ENCODE measurements at regions not wholly inside any gene's neighbourhood (a gene's known extent, or its start where the extent isn't known, plus 50 kb on each side); places are given as distances from the start of the nearest gene placed in this dataset.
"Not testable (repeated sequence)": the region's sequence is repeated elsewhere in the genome, so short reads cannot be mapped to it uniquely, and the experiment has no call there.

DNA sequence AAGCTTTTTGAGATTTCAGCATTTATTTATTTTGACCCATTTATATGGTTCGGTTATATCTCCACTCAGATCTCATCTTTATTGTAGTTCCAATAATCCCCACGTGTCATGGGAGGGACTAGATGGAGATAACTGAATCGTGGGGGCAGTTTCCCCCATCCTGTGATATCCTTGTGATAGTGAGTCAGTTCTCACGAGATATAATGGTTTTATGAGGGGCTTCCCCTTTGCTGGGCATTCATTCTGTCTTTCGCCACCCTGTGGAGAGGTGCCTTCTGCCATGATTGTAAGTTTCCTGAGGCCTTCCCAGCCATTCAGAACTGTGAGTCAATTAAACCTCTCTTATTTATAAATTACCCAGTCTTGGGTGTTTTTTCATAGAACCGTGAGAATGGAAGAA, 96.5 kb upstream of the PCSK1 start:
- DNase-seq, result no peak

DNA sequence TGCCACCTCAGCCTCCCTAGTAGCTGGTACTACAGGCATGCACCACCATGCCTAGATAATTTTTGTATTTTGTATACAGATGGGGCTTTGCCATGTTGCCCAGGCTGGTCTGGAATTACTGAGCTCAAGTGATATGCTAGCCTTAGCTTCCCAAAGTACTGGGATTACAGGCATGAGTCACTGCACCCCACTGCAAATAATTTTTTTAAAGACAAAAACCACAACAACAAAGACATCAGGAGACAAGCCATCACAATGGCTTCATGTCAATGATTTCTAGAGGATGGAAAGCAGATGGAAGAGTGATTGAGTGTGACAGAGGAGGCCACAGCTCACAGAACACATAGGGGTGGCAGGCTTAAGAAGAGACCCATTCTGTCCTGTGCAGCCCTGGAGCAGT, 97.9 kb upstream of the PCSK1 start:
- DNase-seq, result no peak

DNA sequence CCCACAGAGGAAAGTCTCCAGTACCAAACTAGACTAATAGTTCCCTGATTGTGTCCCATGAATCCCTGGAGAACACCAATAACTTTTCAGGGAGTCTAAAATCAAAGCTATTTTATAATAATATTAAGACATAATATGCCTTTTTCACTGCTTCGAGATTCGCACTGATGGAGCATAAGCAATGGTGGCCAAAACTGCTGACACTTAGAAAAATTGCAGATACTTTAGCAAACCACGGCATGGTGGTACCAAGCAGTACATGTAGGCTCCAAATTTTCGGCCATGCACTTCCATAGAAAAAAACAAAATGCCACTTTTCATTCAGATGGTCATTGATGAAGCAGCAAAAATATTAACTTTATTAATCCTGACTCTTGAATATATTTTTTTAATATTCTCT, 100.3 kb upstream of the PCSK1 start:
- DNase-seq, result no peak

DNA sequence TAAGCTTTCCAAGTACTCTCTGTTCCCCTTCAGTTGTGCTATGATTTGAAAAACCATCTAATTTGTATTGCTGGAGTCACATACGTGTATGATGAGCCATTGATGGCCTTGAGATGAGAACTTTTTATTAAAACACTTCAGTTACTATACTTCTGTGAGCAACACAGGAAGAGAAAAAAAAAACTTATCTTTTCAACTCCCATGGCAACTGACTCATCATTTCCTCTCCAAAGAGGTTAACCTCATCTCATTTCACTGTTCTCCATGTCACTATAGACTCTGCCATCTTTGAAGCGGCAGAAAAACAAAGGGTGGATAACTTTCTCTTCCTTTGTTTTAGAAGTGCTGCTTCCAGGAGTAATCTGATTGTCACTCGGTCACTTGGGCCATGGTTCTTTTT, 104.3 kb upstream of the PCSK1 start:
- DNase-seq, result no peak

DNA sequence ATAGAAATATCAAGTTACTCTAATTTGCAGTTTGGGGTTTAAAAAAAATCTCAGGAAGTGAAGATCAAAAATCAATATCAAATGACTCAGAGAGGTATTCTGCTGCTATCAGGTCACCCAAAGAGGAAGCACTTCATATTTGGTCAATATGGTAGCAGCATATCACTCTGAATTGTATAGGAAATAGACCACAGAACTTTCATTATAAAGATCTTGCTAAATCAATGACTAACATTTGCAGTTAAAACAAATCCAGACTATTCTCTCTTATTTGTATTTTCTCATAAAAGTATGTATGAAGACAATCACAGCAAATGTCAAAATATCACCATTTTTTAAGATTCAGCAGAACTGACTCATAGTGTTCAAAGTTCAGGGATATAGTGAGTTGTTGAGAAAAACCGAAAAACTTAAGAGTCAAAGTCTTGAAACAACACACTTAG, 105.8 kb upstream of the PCSK1 start:
- no peak for DNase-seq

DNA sequence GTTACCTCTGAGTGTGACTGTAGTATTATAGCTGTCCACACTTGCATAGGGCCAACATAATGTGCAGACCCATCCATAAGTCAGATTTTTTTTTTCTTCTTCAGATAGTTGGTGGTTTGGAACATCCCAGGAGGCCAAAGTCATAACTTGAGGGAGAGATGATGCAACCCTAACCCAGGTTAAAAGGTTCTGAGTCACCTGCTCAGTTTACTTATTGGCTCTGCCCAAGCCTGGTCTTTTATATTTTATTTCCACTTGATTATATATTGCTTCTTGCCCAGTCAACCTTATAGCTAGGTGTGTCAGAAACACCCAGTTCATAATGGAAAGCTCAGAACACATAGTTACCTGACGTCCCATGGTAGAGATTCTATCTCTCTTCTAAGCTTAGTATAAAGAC, 113.1 kb upstream of the PCSK1 start:
- no peak for DNase-seq

DNA sequence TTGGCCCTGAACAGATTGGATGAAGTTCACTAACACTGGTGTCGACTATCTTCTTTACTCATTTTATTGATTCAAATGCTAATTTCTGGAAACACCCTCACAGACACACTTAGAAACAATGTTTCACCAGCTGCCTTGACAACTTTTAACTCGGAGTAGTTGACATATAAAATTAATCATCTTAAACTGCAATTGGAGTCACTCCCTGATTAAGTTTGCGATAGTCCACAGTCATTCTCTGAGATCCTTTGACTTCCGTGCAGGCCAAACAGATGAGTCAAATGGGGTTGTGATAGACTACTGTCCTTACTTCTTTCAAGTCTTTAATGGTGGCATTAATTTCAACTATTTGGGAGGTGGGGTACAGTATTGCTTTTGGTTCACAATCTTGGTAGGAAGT, 114.4 kb upstream of the PCSK1 start:
- DNase-seq, result no peak

DNA sequence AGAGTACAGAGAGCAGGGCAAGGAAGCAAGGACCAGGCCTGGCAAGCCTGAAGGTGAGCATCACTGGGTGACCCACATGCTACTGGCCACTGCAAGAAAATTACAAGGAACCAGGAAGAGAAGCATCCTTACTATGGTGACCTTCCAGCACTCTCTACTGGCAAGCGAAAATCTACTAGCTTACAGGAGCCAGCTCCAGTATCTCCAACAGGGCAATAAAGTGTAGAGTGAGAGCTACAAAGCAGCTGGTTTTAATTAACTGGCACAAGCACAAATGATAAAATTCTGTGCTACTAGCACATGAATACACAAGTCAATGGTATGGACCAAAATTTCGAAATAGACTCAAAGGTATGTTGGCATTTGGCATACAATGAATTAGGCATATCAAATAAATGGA, 113.3 kb upstream of the CAST start:
- DNase-seq, result no peak

DNA sequence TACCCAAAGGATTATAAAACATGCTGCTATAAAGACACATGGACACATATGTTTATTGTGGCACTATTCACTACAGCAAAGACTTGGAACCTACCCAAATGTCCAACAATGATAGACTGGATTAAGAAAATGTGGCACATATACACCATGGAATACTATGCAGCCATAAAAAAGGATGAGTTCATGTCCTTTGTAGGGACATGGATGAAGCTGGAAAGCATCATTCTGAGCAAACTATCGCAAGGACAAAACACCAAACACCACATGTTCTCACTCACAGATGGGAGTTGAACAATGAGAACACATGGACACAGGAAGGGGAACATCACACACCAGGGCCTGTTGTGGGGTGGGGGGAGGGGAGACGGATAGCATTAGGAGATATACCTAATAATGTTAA, 101.3 kb upstream of the CAST start:
- not testable (repeated sequence) for DNase-seq

DNA sequence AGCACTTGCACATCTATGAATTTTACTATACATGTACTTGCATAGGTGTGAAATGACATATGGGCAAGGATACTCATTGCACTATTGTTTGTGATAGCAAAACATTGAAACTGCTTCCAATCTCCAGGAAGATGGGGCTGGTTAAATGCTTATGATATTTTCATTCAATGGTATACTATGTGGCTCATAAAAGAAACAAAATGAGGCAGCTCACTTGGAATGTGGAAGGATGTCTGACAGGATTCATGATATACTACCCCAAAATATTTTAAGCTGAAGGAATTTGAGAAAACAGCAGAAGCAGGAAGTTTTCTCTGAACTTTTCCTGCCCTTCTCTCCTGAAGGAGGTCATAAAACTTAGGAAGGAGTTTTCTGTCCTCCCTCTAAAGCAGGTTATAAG, 99.6 kb upstream of the CAST start:
- DNase-seq, result no peak

DNA sequence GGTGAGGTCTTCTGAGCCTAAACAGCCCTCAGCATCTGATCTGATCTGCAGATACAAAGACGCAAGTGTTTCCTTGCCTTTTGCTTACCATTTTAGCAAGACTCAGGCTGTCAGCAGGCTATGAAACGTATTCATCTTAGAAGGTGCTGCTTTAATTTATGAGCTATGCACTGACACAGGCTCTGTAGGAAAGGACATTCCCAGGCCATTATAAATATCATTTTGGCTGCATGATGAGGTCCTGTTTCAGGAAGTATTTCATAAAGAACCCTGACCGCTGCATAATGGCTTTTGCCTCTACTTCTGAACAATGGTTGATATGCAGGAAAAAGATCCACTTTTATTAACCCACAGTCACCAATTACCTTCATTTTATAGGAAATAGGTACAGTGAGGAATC, 98.4 kb upstream of the CAST start:
- DNase-seq, result no peak

DNA sequence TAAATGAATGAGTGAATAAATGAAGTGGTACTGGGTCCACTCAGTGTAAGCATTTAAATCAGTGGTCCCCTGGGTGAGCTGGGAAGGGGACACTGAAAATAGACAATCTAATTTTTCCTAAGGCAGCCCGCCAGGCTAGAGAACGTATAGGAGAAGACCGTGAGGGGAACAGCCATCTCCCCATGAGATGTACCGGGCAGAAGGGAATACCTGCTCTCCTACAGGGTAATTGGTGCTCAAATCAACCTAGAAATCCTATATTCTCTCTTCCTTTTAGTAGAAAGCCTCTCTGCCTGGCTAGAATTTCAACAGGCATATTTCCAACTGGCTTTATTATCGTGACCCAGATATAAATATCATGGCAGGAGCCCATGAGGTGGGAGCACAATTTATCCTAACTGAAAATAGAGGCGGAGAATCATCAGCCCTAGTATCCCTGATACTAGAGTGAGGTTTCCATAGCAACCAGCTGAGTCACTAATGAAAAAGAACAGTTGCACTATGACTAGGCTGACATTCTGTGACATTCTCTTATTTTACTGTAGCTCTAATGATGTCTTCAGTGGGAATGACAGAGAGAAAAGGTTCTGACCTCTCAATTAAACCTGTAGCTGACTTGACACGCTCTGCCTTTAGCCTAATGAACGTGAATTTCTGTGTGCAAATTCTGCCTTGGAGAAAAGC, 96.5 kb upstream of the CAST start:
- no peak for DNase-seq

DNA sequence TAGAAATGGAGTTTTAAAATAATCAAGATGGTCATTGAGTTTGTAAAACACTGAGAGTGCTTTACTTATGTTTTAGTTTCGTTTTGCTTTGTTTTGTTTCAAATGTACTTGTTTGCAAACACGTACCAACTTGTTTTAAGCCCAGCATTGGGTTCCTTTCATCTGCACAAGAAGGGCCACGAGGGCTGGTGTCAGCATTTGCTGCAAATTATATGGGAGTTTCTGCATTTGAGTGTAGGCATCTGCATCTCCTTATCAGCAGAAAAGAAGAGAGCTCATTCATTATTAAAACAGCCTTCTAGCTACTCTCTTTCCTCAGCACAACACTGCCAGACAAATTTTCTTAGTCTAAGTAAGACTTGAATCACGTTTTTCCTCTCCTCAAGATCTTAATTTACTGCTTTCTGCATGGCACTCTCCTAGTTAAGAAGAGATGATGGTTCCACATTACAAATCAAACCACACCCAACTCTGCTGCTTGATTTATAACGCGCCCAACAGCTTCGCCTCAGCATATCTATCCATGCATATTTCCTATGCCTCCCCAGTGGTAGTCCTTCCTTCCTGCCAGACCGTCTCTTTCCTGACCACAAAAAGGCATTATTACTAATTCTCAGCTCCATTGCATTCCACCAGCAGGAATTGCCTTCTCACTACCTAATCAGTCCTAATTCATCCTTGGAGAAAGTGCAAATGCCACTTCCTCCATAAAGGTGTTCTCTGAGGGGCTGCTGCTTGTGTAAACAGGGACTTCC, 95.2 kb upstream of the CAST start:
- DNase-seq, result no peak

DNA sequence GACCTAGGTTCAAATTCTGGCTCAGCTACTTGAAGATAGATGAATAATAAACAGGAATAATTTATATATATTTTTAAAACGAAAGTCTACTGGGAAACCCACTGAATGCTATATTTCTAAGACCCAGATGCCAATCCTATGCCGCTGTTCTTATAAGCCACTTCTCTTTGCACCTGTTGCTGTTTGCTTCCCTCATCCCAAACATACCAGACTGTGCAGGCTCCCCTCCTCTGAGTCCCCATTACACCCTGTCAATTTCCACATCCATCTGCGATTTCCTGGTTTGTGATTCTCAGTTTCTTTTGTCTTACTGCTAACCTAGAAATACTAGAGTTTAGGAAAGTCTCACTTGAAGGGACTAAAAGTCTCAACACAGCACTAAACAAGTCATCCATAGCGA, 92.8 kb upstream of the CAST start:
- no peak for DNase-seq

DNA sequence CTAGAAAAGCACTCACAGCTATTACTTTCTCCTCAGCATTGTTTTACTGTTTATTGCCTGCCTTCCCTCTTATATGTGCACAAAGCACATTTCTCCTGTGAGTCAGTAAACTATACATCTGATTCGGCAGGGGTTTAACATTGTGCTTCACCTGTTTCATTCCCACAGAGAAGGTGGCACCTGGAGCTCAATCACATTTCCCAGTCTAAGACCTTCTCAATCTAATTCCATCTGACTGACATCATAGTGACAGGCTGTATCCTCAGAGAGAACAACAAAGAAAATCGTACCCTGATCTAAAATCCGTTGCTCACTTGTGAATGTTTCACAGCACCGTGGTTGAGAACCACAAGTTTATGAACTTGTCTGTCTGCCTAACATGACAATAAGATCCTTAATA, 92.4 kb upstream of the CAST start:
- DNase-seq, result no peak

DNA sequence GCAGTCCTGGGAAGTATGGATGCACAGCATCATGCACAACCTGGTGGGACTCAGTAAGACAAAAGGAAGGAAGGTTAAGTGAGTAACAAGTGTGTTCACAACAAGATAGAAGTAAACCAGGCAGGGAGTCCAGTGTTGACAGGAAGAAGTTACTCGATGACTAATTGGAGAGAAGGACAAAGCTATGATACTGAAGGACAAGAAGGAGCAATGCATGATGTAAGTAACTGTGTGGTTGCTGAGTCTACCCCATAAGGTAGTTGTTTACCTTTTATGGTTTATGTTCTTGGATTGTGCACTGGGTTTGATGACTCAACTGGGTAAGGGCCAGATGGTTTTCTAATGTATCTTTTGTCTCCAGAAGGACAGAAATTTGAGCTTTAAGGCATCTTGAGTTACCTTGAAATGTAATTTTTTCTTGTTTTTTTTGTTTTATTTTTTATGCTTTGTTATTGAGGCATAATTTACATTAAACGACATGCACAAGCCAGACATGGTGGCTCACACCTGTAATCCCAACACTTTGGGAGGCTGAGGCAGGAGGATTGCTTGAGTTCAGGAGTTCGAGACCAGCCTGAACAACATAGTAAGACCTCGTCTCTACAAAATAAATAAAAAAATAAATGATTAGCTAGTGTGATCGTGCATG, 89.2 kb upstream of the CAST start:
- DNase-seq, result no peak

DNA sequence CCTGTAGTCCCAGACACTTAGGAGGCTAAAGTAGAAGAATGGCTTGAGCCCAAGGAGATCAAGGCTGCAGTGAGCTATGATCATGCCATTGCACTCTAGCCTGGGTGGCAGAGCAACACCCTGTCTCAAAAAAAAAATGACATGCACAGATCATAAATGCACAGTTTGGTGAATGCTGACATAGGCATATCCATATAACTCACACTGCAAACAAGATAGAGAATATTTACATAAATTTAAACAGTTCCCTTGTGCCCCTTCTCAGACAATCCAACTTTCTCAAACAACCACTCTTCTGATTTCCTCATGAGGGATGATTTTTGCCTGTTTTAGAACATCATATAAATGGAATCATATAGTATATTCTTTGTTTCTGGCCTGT, 88.7 kb upstream of the CAST start:
- no peak for DNase-seq

DNA sequence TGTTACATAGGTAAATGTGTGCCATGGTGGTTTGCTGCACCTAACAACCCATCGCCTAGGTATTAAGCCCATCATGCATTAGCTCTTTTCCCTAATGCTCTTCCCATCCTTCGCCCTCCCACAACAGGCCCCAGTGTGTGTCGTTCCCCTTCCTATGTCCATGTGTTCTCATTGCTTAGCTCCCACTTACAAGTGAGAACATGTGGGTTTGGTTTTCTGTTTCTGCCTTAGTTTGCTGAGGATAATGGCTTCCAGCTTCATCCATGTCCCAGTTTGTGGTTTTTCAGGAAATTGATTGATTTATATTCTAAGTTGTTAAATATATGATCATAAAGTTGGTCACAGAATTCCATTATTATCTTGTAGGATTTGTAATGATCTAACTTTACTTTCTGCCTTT, 85.3 kb upstream of the CAST start:
- DNase-seq, result no peak

DNA sequence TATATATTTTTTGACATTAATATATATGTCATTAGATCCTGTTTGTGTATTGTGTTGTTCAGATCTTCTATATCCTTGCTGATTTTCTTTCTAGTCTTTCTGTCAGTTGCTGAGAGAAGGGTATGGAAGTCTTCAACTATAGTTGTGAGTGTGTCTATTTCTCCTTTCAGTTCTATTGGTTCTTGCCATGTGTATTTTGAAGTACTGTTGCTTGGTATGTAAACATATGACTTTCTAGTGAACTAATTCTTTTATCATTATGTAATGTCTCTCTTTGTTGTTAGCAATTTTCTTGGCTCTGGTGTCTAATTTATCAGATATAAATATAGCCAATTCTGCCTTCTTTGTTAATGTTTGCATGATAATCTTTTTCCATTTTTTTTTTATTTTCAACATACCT, 84.3 kb upstream of the CAST start:
- DNase-seq, result no peak

DNA sequence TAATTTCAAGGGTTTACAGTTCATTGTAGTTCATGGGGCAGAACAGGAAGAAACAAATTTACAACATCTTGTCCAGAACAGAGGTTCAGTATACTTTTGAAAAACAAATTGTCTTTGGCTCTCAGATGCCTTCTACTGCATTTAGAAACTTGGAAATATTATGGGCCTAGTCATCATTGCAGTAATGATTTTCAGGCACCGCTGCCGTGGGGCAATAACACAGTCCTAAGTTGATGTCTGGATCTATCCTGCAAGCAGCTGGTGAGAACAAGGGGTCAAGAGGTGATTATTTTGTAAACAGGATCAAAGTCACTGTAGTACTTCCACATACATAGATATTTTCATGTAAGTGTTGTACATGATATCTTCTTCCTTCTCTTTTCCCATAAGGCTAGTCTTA, 82.5 kb upstream of the CAST start:
- DNase-seq, result no peak

DNA sequence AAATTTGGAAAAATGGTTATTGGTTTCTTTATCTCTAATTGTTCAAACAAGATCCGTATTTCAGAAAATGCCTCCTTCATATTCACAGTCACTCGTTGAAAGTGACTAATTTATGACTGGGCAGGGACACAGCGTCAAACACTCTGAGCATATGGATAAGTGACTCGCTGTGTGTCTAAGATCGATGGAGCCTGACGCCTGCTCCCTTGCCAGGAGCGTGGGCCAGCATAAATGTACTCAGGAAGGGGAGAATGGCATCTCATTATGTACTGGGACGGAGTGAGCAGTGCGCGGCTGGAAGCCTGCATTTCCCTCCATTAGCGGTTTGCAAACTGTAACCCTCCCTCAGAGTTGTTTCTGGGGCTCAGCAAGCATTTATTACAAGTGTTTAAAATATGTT, 79.8 kb upstream of the CAST start:
- DNase-seq, result no peak

DNA sequence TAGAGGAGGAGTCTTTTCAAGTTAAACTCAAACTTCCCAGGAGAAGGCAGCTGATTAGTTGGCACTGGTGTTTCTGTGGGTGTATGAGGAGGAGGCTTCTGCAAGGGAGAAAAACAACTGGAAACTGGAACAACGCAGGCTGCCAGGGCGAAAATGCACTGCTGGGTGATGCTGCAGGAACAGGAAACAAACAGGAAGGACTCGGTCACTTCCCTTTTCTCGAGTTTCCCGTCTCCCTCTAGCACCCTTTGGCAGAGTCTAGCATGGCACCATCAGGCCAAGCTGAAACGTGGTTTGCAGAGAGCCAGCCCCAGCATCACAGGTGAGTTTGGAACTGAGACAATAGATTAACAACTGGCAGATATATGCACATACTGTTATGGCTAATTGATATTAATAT, 77.5 kb upstream of the CAST start:
- DNase-seq, result no peak

DNA sequence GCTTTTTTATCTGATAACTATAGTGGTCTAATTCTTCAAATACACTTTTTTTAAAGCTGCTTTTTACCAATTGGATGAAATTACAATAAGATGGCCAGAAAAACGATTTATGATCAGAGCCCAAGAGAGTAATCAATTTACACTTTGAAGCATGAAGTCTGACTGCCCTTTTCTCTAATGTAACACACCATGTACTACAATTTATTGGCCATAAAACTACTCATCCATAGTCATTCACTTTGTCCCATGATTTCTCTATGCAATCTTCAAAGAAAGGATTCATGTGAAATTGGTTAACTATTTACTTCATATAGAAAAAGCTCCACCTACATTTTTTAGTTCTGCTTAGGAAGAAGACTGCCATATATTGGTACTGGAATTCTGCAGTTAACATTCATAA, 73.6 kb upstream of the CAST start:
- no peak for DNase-seq

DNA sequence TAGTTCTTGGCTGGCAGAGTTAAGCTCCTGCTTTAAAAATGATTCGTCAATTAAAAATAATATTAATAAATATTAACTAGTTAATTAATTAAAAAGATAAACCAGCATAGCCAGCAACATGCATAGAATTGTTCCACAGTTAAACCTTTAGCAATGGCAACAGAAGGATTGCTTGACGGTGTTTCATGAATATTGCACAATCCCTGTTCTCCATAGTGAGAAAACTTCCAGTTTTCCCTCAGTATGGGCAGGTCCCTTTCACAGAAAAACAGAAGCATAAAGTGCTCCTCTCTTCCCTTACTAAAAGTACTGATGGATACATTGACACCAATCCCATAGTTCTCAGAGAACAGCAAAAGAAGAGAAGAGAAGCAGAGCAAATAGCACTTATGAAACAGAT, 71.4 kb upstream of the CAST start:
- DNase-seq, result no peak

Measured in midbrain (tissue), 1 donor.